Endothelial cell of umbilical vein (primary cell): ENCODE measurements at regions not wholly inside any gene's neighbourhood (a gene's known extent, or its start where the extent isn't known, plus 50 kb on each side); places are given as distances from the start of the nearest gene placed in this dataset.

Source experiments
- BruUV-seq: library from RNA; stranded (reverse); fragments of 400-500 nt; replicated peaks from 2 replicates; lab custom pipeline; 2021; lab: Mats Ljungman, UMichigan
- CTCF ChIA-PET: fragments of 300-600, 350-600 bp; sonication (Branson Sonifier 250); formaldehyde crosslinking; loops from one replicate; lab custom pipeline; 2021; ENCODE audit warnings: antibody characterized with exemption, inconsistent platforms; lab: Charles Lee
- POLR2A ChIA-PET: fragments of 300-600, 350-600 bp; sonication (Branson Sonifier 250); formaldehyde crosslinking; loops from one replicate; lab custom pipeline; 2021; ENCODE audit warnings: antibody characterized with exemption, inconsistent platforms; lab: Charles Lee
- DNase-seq: peaks from one replicate; pipeline ENCODE4 v3.0.0-alpha.2; 2011; ENCODE audit warnings: low read depth, low spot score
- FAIRE-seq: peaks from 2 replicates; lab custom pipeline; 2011; peaks lifted over from hg19 to GRCh38; lab: Jason Lieb, UNC
- H2AFZ ChIP-seq: 2 replicates; pipeline ENCODE4 v1.6.0; 2012; ENCODE audit warnings: low read depth, low read length, control low read depth, inconsistent platforms
- H3K27ac ChIP-seq: 2 replicates; pipeline ENCODE4 v1.5.1; 2011; ENCODE audit warnings: low read depth, mild to moderate bottlenecking, control low read depth, low read length, moderate library complexity; ENCODE audit not compliant: insufficient read depth
- H3K27me3 ChIP-seq, 2 experiments: 2 replicates each; pipeline versions ENCODE4 v1.6.0 to v1.6.1; 2011; ENCODE audit warnings: low read length in 2 of 2, mixed read lengths in 1 of 2; ENCODE audit not compliant: control insufficient read depth in 2 of 2, insufficient read depth in 2 of 2
- H3K36me3 ChIP-seq, 2 experiments: 2 replicates in 1 of 2; 3 replicates in 1 of 2; pipeline ENCODE4 v1.5.1; 2011; ENCODE audit warnings: low read length in 2 of 2, mild to moderate bottlenecking in 1 of 2, moderate library complexity in 1 of 2; ENCODE audit not compliant: control insufficient read depth in 2 of 2, insufficient read depth in 2 of 2; ENCODE audit errors: extremely low read depth in 1 of 2
- H3K4me1 ChIP-seq: 3 replicates; pipeline ENCODE4 v1.5.1; 2011; ENCODE audit warnings: mild to moderate bottlenecking, low read length; ENCODE audit not compliant: control insufficient read depth, insufficient read depth; ENCODE audit errors: extremely low read depth
- H3K4me2 ChIP-seq: 2 replicates; pipeline ENCODE4 v1.6.1; 2011; ENCODE audit warnings: low read length, control low read depth, mixed read lengths; ENCODE audit not compliant: insufficient read depth
- H3K4me3 ChIP-seq, 3 experiments: fragments of 200-600 bp in 1 of 3; sonication (generic), shearing (Covaris generic) in 1 of 3; replicated peaks in 1 of 3; 2 replicates each; pipeline ENCODE4 v1.5.1; 2011 to 2016; ENCODE audit warnings: control low read depth in 3 of 3, low read length in 3 of 3, mild to moderate bottlenecking in 2 of 3, inconsistent platforms in 1 of 3, low read depth in 1 of 3, moderate library complexity in 1 of 3; ENCODE audit not compliant: insufficient read depth in 1 of 3
- H3K79me2 ChIP-seq: 2 replicates; pipeline ENCODE4 v1.6.0; 2012; ENCODE audit warnings: low read length, inconsistent platforms; ENCODE audit not compliant: control insufficient read depth, insufficient read depth
- H3K9ac ChIP-seq: replicated peaks from 2 replicates; pipeline ENCODE3; 2011; ENCODE audit warnings: low read length, control low read depth; ENCODE audit not compliant: insufficient read depth; ENCODE audit errors: extremely low read depth
- H3K9me1 ChIP-seq: replicated peaks from 3 replicates; pipeline ENCODE4 v1.6.0; 2011; ENCODE audit warnings: mild to moderate bottlenecking, low read length; ENCODE audit not compliant: control insufficient read depth, insufficient read depth; ENCODE audit errors: extremely low read depth
- H3K9me3 ChIP-seq: replicated peaks from 2 replicates; pipeline ENCODE4 v1.5.1; 2012; ENCODE audit warnings: low read length, inconsistent platforms; ENCODE audit not compliant: control insufficient read depth, insufficient read depth
- H4K20me1 ChIP-seq: replicated peaks from 2 replicates; pipeline ENCODE3; 2011; ENCODE audit warnings: mild to moderate bottlenecking, low read length; ENCODE audit not compliant: control insufficient read depth, insufficient read depth; ENCODE audit errors: extremely low read depth
- CTCF ChIP-seq, 2 donors: IDR thresholded peaks; 1 replicate in 1 of 2; 2 replicates in 1 of 2; pipeline ENCODE4 v1.5.1; 2011; ENCODE audit warnings: low read length in 2 of 2, mild to moderate bottlenecking in 2 of 2, moderate library complexity in 2 of 2, control low read depth in 1 of 2, inconsistent platforms in 1 of 2, low read depth in 1 of 2; ENCODE audit not compliant: insufficient read depth in 1 of 2; ENCODE audit errors: extremely low read depth in 1 of 2
- EZH2 ChIP-seq: IDR thresholded peaks from 2 replicates; pipeline ENCODE4 v1.6.1; 2012; ENCODE audit warnings: borderline replicate concordance, low read depth, mild to moderate bottlenecking, moderate library complexity, low read length, inconsistent platforms; ENCODE audit not compliant: severe bottlenecking
- FOS ChIP-seq: IDR thresholded peaks from 2 replicates; pipeline ENCODE4 v1.6.1; 2011; ENCODE audit warnings: mild to moderate bottlenecking, low read length, moderate library complexity, borderline replicate concordance; ENCODE audit not compliant: insufficient read depth
- GATA2 ChIP-seq: IDR thresholded peaks from 2 replicates; pipeline ENCODE4 v1.7.0; 2011; ENCODE audit warnings: low read depth, mild to moderate bottlenecking, moderate library complexity, mixed read lengths, low read length; ENCODE audit not compliant: insufficient read length, insufficient read depth
- JUN ChIP-seq: IDR thresholded peaks from 2 replicates; pipeline ENCODE4 v1.6.1; 2011; ENCODE audit warnings: borderline replicate concordance, low read depth; ENCODE audit not compliant: insufficient read length, insufficient read depth
- MAX ChIP-seq: IDR thresholded peaks from 2 replicates; pipeline ENCODE4 v1.6.1; 2011; ENCODE audit not compliant: insufficient read depth, insufficient read length
- MYC ChIP-seq: IDR thresholded peaks from one replicate; pipeline ENCODE4 v1.6.1; 2011; ENCODE audit warnings: mild to moderate bottlenecking, low read depth, low read length
- POLR2A ChIP-seq: IDR thresholded peaks from 2 replicates; pipeline ENCODE4 v1.6.1; 2012; ENCODE audit warnings: low read depth, mild to moderate bottlenecking, control low read depth, low read length
- POLR2AphosphoS5 ChIP-seq: IDR thresholded peaks from 2 replicates; pipeline ENCODE4 v1.6.1; 2012; ENCODE audit warnings: low read depth, mild to moderate bottlenecking, control low read depth, low read length, moderate library complexity; ENCODE audit not compliant: insufficient read depth
- dilution Hi-C: fragments of 300-500 bp; cut with MboI; formaldehyde crosslinking; loops from one replicate; pipeline ENCODE4 v1.15.0; 2019; ENCODE audit warnings: low sequenced_read_pairs; ENCODE audit not compliant: extremely low pct_ligation_motif_present
- intact Hi-C: fragments of 100-400 bp; cut with micrococcal nuclease; formaldehyde crosslinking; loops from one replicate; pipeline ENCODE4 v1.10.0; 2022

DNA sequence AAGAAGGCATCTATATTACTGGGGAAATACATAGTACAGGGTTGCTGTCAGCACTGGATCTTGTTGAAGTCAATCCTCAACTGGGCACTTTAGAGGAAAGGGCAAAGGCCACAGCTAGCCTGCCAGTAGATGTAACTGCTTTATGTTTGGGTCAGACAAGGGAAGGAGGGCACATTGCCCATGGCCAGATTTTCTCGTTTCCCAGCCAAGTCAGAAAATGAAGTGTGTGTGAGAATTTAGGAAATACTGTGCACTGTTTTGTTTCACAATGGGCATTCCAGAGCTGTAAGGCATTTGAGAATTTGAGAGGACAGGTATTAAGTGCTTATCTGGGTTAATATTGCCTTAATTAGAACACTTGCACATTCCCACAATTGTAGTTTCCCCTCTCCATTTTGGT lies 183.9 kb upstream of the MCHR2 start:
- Histone ChIP-seq H3K9me1 (no peaks in the 10 kb centered on the region), H3K4me1 (no peaks in the 10 kb centered on the region), H3K36me3 (no peaks in the 10 kb centered on the region), H2AFZ (no peak overlapping the region), H3K9me3 (no peaks in the 10 kb centered on the region), H3K9ac (no peak overlapping the region), H3K27ac (no peak overlapping the region), H3K4me2 (no peak overlapping the region), H3K79me2 (no peaks in the 10 kb centered on the region), H3K4me3 (no peak overlapping the region), H4K20me1 (no peaks in the 10 kb centered on the region), H3K27me3 (no peaks in the 10 kb centered on the region)
- dilution Hi-C loops = no loop called here
- POLR2A ChIA-PET = no interaction called here
- CTCF ChIA-PET = interaction anchor here (1.0 to 3.1 kb wide), 5 partner anchors 15 to 293 kb away, joined by 3 to 11 read pairs (median 4); no protein-coding TSS in a partner anchor
- intact Hi-C loops = loop anchor here (2.0 to 5.0 kb wide), 3 partner anchors 124 to 479 kb away; partner anchors contain the start of gene SIM1
- FAIRE-seq (no peak), DNase-seq (no peak)
- no peak for TF ChIP-seq CTCF (IDR thresholded peaks at IDR 0.05; ENCODE audit: extremely low read depth in 1 of 2, insufficient read depth in 1 of 2, low read depth in 1 of 2, low read length in 2 of 2)
- TF ChIP-seq POLR2AphosphoS5 = no peak
- no peak for TF ChIP-seq MYC
- no peak for TF ChIP-seq GATA2
- no peak for TF ChIP-seq JUN
- TF ChIP-seq MAX = no peak
- TF ChIP-seq FOS = no peak
- no peak for TF ChIP-seq EZH2
- TF ChIP-seq POLR2A = no peak
- no TSS peak for BruUV-seq
